SKM-1 treated with dmso at 0.1 percent for 144 hours (cell line): ENCODE measurements at regions not wholly inside any gene's neighbourhood (a gene's known extent, or its start where the extent isn't known, plus 50 kb on each side); places are given as distances from the start of the nearest gene placed in this dataset.
"Not testable (repeated sequence)": the region's sequence is repeated elsewhere in the genome, so short reads cannot be mapped to it uniquely, and the experiment has no call there.

Experiments used
- DNase-seq: peaks from one replicate; lab custom pipeline; 2025; ENCODE audit not compliant: unreplicated experiment; lab: John Stamatoyannopoulos, UW

DNA sequence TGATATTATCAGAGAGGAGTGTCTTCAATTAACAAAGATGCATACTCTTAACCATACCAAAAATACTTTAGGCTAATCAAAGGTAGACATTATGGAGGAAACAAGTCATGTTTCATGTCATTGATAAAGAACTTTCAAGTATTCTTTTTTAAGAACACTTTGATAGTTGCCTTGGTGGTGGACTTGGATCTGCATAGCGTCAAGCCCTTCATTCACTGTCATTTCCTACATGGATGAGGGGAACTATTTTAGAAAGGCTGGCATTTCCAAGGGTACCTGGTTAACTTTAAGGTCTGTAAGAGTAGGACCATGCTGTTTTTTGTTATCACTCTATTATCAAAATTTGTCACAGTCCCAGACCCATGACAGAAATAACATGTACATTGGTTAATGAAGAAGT lies 622.5 kb downstream of the PKHD1 start:
- no peak for DNase-seq

DNA sequence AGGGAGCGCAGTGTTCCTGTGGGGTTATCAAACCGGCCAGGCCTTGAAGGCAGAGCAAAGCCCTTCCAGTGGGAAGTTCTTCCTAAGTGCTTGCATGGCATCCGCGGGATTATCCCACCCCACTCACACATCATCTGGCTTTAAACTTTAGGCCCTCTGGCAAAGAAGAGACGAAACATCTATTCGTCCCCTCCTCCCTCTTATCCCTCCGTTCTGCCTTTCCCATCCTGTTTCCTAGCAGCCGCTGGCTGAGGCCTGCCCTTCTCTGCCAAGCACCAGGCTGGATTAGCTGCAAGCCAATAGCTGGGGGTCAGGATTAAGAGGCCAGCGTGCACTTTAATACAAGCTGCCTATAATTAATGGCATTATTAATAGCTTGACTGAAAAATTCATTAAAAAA lies 621.0 kb downstream of the PKHD1 start:
- no peak for DNase-seq

DNA sequence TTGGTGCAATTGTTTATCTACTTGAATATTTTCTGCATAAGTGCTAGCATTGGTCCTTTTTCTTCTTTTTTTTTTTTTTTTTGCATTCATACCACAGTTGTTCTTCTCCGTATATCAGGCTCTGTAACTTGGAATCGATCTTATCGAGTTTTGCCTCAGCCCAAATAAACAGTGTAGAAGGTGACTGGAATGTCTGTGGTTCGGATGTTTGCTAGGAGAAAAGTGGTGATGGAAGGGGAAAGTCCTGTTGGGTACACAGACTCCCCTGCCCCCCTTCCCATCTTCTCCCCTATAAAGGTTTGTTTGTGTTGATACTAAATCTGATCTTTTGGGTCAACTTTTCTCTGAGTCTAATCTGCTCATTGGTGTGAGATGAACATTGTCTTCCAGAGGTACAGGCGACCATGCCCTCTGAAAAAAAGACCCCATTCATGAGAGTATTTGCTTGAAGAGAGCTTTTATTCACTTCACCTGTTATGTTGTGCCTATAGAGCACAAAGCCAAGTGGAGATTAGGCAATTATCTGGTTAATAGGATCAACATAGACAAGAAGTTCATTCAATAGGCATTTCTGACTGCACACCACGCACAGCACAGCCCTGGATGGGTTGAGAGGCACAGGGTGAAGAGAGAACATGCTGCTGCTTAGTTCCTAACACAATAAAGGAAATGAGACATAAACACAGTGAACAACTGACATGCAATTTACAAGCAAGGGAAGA lies 620.0 kb downstream of the PKHD1 start:
- no peak for DNase-seq

DNA sequence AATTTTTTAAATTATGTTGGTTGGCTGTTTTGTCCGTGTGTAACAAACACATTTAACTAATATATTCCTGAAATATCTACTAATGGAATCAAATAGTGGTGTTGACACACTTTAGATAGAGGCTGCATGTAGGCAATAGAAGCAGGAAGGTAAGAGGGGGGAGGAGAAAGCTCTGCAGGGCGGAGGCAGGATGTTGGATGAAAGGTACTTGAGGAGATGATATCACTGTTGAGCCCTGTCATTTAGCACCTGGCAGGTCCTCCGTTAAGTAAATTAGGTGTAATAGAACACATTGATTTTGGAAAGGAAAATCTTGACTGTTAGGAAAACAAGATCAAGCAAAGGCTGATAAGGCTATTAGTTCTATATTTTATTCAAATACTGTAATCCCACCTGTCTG lies 618.7 kb downstream of the PKHD1 start:
- no peak for DNase-seq

DNA sequence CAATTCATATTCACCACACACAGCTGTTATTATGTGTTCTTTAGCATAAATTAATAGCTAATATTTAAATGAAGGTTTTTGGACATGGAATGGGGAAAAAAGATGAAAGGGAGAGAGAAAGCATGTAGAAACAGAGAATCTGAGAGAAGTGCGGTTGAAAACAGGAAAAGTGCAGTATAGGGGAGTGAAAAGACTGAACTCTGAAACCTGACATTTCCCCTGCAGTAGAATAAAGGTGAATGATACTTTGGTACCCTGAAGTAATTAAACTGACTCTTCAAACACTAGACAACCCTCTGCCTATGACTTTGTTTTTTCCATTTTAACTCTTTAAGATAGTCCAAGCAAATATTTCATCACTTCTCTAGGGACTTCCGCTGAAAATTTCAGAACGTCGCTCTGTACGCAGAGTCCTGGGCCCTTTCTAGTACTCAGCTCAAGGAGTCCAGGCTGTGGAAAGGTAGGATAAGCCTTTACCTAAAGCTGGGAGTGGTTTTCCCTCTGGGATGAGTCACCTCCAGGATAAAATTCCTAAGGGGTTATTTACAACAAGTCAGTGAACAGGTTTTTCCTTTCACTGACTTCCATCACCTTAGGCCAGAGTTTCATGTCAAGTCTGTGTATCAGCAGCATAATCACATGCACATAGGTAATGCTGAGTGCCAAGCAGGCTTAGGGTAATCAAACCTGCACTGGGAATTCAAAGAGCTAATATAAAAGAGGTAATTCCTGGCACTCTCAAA lies 614.5 kb downstream of the PKHD1 start:
- no peak for DNase-seq

DNA sequence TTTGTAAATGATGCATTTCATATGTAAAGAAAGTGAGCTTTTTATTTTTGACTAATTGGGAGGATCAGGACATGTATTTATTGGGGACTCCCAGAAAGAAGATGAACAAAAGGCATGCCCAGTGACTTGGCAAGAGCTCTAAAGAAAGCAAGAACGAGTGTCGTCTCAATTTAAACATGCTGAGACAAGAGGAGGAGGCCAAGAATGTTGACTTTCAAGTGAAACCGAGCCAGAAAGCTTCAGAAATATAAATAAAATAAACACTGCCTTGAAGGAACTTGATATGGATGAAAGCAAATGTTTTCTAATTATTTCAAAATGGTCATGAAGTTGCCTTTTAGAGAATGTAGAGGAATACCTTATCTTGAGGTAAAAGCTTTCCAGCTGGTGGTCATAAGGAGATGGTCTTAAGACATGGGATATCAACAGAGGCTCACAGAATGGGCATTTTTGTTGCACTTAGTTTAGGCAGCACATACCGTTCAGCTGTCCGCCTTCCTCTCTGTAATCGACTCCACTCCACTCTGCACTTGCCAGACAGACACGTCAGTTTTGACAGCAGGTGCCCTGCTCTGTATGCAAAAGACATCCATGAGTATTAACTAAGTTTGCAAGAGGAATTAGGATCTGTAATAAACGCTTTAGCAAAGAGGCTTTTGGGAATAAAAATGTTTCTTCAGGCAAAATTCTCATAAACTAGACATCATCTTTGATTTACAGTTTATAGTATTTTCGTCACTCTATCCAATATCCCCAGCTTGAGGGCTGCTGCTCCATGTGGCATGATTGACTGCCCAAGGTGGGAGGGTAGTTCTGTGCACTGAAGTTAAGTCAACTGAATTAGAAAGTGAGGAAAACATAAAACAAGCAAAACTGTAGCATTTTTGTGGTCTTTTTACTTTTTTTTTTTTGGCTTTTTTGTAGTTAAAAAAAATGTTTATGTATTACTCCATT lies 613.1 kb downstream of the PKHD1 start:
- no peak for DNase-seq

DNA sequence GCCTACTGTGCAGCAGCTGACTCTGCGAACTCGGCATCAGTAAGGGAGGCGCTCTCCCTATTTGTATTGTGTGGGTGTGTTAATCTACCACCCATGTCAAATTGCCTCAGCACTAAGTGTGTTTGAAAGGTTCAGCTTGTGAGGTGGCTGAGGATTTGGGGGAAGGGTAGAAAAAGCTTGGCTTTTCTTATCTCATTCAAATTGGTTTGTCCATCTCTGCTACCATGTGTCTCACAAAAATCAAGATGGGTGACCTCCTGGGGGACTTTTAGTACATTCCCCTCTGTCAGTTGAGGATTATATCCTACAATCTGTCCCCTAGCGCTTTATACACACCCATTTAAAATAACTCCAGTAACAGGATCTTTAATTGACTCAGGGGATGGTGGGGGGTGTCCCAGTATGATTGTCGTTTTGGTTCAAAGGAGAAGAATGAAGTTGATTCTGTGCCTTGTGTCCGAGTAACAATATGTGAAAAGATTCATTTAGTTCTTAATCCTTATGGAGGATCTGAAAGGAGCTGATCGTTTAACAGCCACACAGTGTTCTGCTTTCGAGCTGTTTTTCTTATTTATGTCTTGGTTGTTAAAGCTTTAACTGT lies 609.6 kb downstream of the PKHD1 start:
- no peak for DNase-seq

DNA sequence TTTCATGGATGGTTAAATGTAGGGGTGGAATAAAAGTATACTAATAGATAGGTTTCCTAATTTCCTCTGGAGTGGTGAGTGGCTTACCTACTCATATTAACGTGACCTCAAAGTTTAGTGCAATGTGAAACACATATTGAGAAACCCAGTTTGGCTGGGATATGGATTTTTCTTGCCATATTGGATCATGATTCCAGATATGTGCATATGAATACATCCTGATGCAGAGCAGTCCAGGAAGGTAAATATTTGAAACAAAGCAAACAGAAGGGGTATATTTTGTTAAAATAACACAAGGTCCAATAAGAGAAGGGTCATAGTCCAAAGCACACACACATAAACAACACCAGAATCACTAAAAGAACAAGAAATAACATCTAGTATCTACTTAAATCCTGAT lies 608.1 kb downstream of the PKHD1 start:
- DNase-seq = no peak

DNA sequence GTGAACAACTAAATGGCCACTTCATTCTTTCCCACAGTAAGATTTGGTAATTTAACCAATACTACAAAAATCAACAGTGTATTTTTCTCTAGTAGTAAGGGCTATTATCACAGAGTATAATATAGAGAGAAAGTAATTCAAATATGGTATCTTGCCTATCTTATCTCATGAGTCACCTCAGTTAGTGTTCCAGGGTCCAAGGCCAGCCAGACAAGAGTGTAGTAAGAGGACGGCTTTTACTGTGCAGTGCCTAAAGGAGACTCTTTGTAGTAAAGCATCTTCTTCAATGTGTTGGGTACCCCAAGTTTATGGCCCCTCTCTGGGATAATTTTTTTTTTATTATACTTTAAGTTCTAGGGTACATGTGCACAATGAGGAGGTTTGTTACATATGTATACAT lies 607.4 kb downstream of the PKHD1 start:
- DNase-seq = no peak

DNA sequence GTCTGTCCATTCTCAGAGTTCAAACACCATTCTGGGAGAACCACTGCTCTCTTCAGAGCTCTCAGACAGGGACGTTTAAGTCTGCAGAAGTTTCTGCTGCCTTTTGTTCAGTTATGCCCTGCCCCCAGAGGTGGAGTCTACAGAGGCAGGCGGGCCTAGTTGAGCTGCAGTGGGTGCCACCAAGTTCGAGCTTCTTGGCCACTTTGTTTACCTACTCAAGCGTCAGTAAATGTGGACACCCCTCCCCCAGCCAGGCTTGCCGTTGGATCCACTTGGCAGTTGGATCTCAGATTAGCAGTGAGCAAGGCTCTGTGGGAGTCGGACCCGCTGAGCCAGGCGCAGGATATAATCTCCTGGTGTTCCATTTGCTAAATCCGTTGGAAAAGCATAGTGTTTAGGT lies 601.5 kb downstream of the PKHD1 start:
- not testable (repeated sequence) for DNase-seq

DNA sequence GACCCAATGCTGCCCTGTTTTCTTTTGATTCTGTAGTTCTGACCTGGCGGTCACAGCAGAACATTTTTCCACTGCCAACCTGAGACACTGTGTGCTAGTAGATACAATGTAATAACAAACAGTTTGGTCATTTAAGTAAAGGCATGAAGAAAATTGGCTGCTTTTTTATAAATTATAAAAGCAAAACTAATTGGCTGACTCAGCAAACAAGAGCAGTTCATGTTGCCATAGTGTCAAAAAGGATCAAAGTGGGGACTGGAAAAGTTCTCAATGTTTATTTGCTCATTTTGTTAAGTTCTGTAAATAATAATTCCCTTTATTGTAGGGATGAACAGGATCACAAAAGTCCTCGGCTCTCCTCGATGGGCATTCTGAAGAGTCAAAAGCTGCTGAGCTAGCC lies 599.5 kb downstream of the PKHD1 start:
- no peak for DNase-seq

DNA sequence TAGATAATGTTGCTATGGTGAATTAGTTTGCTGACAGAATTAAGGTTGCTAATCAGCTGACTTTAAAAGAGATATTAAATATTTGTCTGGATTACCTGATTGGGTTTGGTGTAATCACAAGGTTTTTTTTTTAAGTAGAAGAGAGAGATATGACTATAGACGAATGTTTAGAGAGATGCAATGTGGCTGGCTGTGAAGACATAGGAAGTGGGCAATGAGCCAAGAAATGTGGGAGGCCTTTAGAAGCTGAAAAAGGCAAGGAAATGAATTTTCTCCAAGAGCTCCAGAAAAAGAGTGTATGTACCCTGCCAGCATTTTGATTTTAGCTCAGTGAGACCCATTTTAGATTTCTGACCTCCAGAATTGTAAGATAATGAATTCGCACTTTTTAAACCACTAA lies 598.3 kb downstream of the PKHD1 start:
- DNase-seq = no peak

DNA sequence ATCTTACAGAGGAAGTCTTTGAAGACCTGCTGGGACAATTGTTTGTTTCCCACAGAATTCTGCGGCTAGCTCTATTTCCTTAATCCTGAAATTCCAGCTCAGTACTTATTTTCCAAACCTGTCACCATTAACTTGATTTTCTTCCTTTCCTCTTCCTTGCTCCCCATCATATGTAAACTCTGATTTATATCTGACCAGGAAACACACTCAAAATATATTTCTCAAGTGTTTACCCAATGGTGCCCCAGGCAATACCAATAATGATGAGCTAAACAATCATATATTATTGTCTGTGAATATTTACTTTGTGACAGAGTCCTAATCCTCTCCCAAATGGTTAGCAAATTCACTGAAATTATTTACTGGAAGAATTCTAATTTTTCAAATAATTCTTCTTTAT lies 597.3 kb downstream of the PKHD1 start:
- no peak for DNase-seq

DNA sequence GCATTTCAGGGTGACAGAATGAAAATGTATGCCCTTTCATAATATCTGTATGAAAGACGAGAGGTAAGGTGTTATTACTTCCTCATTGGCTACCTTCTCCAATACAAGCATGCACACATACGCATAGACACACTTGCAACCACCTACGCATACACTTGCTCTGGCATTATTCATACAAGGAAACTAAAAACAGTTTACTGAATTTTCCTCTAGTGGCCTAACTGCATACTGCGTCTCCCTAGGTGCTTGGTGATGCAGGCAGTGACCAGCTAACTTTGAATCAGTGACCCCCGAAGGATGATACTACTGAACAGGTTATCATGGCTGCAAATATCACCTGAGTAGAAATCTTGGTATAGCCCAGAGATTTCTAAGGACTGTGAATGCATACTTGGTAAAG lies 593.1 kb downstream of the PKHD1 start:
- no peak for DNase-seq

DNA sequence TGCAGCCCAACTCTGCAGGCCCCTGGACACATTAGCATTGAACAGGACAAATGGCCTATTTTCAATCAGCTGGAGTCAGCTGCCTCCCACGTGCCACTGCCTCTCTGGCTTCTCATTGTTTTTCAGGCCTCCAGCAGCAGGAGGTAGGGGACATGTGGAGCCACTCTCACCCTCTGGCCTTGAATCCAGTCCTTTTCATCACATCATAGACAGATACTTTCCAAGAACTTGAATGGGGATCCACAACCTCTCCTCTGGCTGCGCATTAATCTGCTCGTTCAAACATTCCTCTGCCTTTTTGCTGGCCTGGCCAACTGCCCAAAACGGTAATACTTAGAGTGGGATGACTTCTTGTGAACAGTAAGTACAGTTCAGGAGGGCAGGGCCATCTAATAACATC lies 592.3 kb downstream of the PKHD1 start:
- no peak for DNase-seq

DNA sequence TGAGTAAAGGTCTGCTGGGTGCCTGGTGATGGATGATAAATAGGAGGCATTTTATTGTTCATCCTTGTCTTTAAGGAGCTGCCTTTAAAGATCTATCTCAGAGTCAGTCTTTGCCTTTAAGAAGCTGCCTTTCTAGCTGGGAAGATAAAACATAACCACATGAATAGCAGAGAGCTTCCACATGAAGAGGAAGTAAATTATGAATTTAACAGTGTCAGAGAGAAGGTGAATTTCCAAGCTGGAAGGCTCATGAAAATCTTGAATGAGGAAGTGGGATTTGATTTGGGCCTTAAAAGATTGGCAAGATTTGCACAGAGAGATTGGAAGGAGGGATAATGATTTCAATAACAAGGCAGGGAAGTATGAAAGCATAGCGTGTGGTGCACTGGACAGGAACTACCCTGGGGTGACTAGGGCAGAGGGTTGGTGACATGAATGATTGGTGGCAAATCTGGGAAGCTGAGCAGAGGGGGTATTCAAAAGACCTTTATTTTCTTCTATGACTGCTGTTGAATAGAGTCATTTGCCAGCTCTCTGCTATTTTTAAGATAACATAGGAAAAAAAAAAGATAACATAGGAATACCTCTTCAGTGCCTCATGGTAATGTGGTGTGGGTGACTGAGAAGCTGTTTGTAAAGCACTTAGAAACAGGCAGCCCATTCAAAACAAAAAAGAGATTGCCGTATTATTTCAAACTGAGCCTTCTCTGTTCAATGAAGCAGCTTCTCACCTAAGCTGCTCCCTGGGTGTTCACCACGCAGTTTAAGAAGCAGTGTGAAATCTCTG lies 591.6 kb downstream of the PKHD1 start:
- no peak for DNase-seq

DNA sequence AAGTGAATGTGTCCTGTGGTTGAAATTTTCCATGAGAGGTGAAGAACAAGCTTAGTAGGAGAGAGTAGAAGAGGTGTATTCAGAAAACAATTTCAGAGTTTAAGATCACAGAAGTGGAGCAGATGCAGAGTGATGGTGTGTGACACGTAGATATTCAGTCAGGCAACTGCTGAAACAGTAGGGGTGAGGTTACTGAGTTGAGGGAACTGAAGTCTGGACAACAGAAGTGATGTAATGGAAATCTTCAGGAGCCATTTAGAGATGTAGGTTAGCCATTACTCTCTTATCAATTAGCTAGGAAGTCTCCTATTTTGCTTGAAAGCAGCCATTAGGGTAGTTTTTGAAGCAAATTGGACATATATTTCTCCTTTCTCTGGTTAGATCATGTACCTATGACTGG lies 584.4 kb downstream of the PKHD1 start:
- DNase-seq = no peak

DNA sequence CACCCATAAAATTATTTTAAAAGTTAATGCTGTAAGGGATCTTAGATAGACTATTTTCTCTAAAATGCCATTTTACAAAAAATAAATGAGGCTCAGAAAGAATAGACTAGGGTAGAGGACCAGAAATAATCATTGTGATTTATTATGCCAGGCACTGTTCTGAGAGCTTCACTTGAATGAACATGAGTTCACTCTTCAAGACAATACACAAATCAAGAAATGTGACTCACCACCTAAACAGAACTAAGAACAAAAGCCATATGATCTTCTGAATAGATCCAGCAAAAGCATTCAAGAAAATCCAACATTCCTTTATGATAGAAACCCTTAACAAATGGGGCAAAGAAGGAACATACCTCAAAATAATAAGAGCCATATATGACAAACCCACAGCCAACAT lies 582.0 kb downstream of the PKHD1 start:
- no peak for DNase-seq

DNA sequence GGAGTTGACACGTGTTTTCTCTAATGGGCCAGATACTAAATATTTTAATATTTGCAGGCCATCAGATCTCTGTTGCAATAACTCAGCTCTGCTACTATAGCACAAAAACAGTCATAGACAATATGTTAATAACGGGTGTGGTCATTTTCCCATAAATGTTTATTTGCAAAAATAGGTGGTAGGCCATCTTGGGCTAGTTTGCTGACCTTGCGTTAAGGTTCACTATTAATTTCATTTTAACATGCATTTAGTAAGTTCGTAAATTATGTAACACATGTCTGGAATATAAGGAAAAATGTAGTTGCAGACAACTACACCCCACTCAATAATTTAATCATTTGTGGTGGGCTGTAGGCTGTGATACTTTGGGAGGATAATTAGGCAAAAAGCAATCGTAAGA lies 577.8 kb downstream of the PKHD1 start:
- no peak for DNase-seq

DNA sequence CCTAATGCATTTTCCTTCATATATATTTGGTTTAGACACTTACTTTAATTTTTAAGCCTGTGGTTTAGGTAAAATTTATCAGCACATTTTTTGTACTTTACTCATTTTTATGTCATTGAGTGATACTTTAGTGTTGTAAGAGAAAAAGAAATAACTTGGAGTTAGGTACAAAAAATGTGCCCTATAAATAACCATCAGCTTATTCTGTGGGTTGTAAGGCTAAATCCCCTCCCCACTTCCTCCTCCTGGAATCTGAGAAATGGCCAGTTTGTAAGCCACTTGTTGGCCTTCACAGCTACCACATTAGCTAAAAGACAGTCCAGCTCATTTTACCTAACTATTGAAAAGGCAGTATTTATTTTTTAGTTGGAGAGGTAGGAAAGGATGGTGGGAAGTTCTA lies 576.3 kb downstream of the PKHD1 start:
- DNase-seq = no peak
